Type B pancreatic cell (in vitro differentiated cells): ENCODE measurements at regions not wholly inside any gene's neighbourhood (a gene's known extent, or its start where the extent isn't known, plus 50 kb on each side); places are given as distances from the start of the nearest gene placed in this dataset.
"Not testable (repeated sequence)": the region's sequence is repeated elsewhere in the genome, so short reads cannot be mapped to it uniquely, and the experiment has no call there.

Experiments
- DNase-seq: peaks from one replicate; pipeline ENCODE4 v3.0.0; 2021; ENCODE audit warnings: mixed read lengths; ENCODE audit not compliant: unreplicated experiment; ENCODE audit errors: extremely low spot score
- H3K27ac Mint-ChIP-seq: 2 replicates; pipeline ENCODE4 v1.8.0; 2021; ENCODE audit warnings: mild to moderate bottlenecking, mixed read lengths
- H3K27me3 Mint-ChIP-seq: 2 replicates; pipeline ENCODE4 v1.8.0; 2021; ENCODE audit warnings: mixed read lengths
- H3K36me3 Mint-ChIP-seq: 2 replicates; pipeline ENCODE4 v1.8.0; 2021; ENCODE audit warnings: mixed read lengths
- H3K4me1 Mint-ChIP-seq: one replicate; pipeline ENCODE4 v1.8.0; 2021; ENCODE audit warnings: mixed read lengths; ENCODE audit not compliant: unreplicated experiment
- H3K4me3 Mint-ChIP-seq: 2 replicates; pipeline ENCODE4 v1.8.0; 2021; ENCODE audit warnings: mild to moderate bottlenecking, mixed read lengths
- H3K9me3 Mint-ChIP-seq: 2 replicates; pipeline ENCODE4 v1.8.0; 2021; ENCODE audit warnings: mixed read lengths
- CTCF ChIP-seq: fragments of 200-600 bp; sonication (generic); conservative IDR thresholded peaks from 2 replicates; pipeline ENCODE4 v1.5.0; 2021; ENCODE audit warnings: antibody characterized with exemption, mild to moderate bottlenecking

- TF ChIP-seq CTCF: no peak
- Mint-ChIP-seq H3K4me3 (no peak overlapping the region), H3K4me1 (no peaks in the 10 kb centered on the region), H3K9me3 (peaks cover 6% of the 10 kb centered on the region), H3K27ac (no peak overlapping the region), H3K27me3 (no peaks in the 10 kb centered on the region), H3K36me3 (no peaks in the 10 kb centered on the region)
- DNase-seq: no peak
Measured at GRCh38 chr3:181930105-181930504, 218.4 kb downstream of the SOX2 start.

DNA sequence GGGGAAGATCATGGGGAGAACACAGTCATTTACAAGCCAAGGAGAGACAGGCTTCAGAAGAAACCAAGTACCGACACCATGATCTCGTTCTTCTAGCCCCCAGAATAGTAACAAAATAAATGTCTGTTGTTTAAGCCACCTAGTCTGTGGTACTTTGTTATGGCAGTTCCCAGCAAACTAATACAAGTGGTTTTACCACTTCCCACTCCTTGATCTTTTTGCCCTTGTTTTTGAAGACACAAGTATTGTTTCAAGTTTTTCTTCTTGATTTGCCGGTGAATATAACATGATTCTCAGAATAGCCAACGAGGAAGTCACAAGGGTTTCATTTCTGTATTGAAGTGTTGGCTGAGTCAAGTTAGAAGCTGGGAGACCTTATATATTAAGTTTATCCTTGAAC is 220.3 kb downstream of the SOX2 start:
- no peak overlapping the region for H3K4me3 Mint-ChIP-seq
- no peaks in the 10 kb centered on the region for H3K4me1 Mint-ChIP-seq
- no peak overlapping the region for H3K27ac Mint-ChIP-seq
- no peaks in the 10 kb centered on the region for H3K36me3 Mint-ChIP-seq
- peaks cover 6% of the 10 kb centered on the region for H3K9me3 Mint-ChIP-seq
- DNase-seq: no peak
- TF ChIP-seq CTCF: no peak
- H3K27me3 Mint-ChIP-seq: no peaks in the 10 kb centered on the region

DNA sequence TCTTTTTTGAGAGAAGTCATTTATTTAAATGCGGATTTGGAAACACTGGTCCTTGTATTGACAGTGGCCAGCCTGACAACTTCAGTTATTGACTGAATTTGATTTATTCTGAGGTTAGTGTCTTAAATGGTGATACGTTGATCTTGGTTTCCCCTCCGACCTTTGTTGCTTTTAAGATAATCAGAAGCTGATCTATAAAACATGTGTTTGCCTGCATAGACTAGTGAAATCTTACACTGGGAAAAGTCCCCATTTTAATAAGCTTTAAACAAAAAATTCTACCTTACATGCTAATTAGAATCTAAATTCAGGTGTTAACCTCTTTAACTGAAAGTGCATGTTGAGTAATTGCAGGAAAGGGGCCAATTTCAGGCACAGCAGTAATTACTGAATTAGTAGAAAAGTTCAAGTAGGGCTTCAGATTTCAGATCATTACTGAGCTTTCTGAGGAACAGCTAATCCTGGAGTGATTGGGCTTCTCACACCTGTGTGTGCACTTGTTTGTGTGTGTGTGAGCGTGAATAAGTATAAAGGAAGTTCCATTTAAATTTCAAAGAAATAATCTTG is 221.4 kb downstream of the SOX2 start:
- DNase-seq: no peak
- H3K4me3 Mint-ChIP-seq: no peak overlapping the region
- H3K27me3 Mint-ChIP-seq: no peaks in the 10 kb centered on the region
- H3K36me3 Mint-ChIP-seq: no peaks in the 10 kb centered on the region
- H3K9me3 Mint-ChIP-seq: peaks cover 6% of the 10 kb centered on the region
- no peak for TF ChIP-seq CTCF
- H3K27ac Mint-ChIP-seq: no peak overlapping the region
- H3K4me1 Mint-ChIP-seq: no peaks in the 10 kb centered on the region

GRCh38 chr3:181935915-181936314 is 224.2 kb downstream of the SOX2 start:
- Mint-ChIP-seq H3K36me3 (no peaks in the 10 kb centered on the region), H3K4me1 (peaks cover 6% of the 10 kb centered on the region), H3K27ac (no peak overlapping the region), H3K4me3 (no peak overlapping the region), H3K27me3 (no peaks in the 10 kb centered on the region), H3K9me3 (no peaks in the 10 kb centered on the region)
- DNase-seq: no peak
- TF ChIP-seq CTCF: no peak

DNA sequence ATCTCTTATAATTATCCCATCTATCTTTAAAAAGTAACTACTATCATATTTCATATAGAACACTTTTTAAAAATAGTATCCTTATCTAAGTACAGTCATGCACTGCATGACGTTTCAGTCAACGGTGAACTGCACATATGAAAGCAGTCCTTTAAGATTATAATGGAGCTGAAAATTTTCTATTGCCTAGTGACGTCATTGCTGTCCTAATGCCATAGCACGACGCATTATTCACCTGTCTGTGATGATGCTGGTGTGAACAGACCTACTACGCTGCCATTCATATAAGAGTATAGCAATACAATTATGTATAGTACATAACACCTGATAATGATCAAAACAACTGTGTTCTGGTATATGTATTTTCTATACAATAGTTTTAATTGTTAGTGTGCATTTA is 225.0 kb downstream of the SOX2 start:
- Mint-ChIP-seq H3K27ac (no peak overlapping the region), H3K36me3 (no peaks in the 10 kb centered on the region), H3K9me3 (no peaks in the 10 kb centered on the region), H3K27me3 (peaks cover 7% of the 10 kb centered on the region), H3K4me1 (peaks cover 14% of the 10 kb centered on the region), H3K4me3 (no peak overlapping the region)
- DNase-seq: no peak
- TF ChIP-seq CTCF: no peak

GRCh38 chr3:181938580-181938979 is 226.9 kb downstream of the SOX2 start:
- H3K27ac Mint-ChIP-seq, H3K4me3 Mint-ChIP-seq: not testable (repeated sequence)

More at GRCh38 chr3:181938580-181938979, 226.9 kb downstream of the SOX2 start:
- H3K9me3 Mint-ChIP-seq, H3K36me3 Mint-ChIP-seq, DNase-seq: not testable (repeated sequence)
- peaks cover 32% of the 10 kb centered on the region for H3K4me1 Mint-ChIP-seq
- H3K27me3 Mint-ChIP-seq: peaks cover 11% of the 10 kb centered on the region
